ENCODE measurements at regions not wholly inside any gene's neighbourhood (a gene's known extent, or its start where the extent isn't known, plus 50 kb on each side); places are given as distances from the start of the nearest gene placed in this dataset.

- no peak for TF ChIP-seq POLR2AphosphoS5 (IDR thresholded peaks at IDR 0.05)
- TF ChIP-seq, protein P1, sequence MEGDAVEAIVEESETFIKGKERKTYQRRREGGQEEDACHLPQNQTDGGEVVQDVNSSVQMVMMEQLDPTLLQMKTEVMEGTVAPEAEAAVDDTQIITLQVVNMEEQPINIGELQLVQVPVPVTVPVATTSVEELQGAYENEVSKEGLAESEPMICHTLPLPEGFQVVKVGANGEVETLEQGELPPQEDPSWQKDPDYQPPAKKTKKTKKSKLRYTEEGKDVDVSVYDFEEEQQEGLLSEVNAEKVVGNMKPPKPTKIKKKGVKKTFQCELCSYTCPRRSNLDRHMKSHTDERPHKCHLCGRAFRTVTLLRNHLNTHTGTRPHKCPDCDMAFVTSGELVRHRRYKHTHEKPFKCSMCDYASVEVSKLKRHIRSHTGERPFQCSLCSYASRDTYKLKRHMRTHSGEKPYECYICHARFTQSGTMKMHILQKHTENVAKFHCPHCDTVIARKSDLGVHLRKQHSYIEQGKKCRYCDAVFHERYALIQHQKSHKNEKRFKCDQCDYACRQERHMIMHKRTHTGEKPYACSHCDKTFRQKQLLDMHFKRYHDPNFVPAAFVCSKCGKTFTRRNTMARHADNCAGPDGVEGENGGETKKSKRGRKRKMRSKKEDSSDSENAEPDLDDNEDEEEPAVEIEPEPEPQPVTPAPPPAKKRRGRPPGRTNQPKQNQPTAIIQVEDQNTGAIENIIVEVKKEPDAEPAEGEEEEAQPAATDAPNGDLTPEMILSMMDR (IDR thresholded peaks at IDR 0.05): no peak
These were observed 894.3 kb downstream of the DIPK2A start for GRCh38 chr3:144865948-144866347.

All from sigmoid colon (tissue), 4 donors.